ENCODE measurements at regions not wholly inside any gene's neighbourhood (a gene's known extent, or its start where the extent isn't known, plus 50 kb on each side); places are given as distances from the start of the nearest gene placed in this dataset.

DNA sequence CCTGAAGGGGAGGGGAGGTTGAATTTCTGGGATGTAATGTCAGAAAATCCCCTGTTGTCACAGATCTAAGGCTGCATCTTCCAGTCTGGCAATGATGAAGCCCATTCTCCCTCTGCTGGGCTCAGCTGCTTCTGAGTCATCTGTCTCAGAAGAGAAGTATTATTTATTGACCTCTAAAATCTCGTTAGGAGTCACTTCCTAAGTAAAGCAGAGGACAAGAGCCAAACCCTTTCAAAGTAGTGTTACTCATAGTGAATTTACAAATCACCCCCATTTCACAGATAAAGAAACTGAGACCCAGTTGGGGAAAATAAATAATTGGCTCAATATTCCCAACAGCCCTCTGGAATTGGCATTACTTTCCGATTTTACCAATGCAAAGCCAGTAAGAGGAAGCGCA lies 167.3 kb upstream of the SKOR2 start:
- Histone ChIP-seq H3K36me3 (no peaks in the 10 kb centered on the region), H3K27ac (no peak overlapping the region), H3K4me3 (no peak overlapping the region), H3K4me2 (no peak overlapping the region), H3K9me3 (ENCODE audit: low read depth) (no peaks in the 10 kb centered on the region), H2AFZ (replicated peaks) (no peak overlapping the region), H3K27me3 (peaks cover 13% of the 10 kb centered on the region), H3K9ac (no peak overlapping the region), H3K4me1 (peaks cover 4% of the 10 kb centered on the region), H4K20me1 (ENCODE audit: low read depth) (no peaks in the 10 kb centered on the region), H3F3A (ENCODE audit: low read depth) (no peaks in the 10 kb centered on the region), H3K79me2 (ENCODE audit: low read depth) (no peaks in the 10 kb centered on the region)
- Mint-ChIP-seq H3K36me3 (no peaks in the 10 kb centered on the region), H3K9me3 (no peaks in the 10 kb centered on the region), H3K4me1 (peaks cover 6% of the 10 kb centered on the region), H3K27ac (no peak overlapping the region), H3K27me3 (ENCODE audit: insufficient read depth, low read depth) (peaks cover 13% of the 10 kb centered on the region), H3K4me3 (no peak overlapping the region)
- no peak for TF ChIP-seq EZH2 (IDR thresholded peaks at IDR 0.05)
- no peak for TF ChIP-seq EZH2phosphoT487 (IDR thresholded peaks at IDR 0.05)
- TF ChIP-seq, protein P1, sequence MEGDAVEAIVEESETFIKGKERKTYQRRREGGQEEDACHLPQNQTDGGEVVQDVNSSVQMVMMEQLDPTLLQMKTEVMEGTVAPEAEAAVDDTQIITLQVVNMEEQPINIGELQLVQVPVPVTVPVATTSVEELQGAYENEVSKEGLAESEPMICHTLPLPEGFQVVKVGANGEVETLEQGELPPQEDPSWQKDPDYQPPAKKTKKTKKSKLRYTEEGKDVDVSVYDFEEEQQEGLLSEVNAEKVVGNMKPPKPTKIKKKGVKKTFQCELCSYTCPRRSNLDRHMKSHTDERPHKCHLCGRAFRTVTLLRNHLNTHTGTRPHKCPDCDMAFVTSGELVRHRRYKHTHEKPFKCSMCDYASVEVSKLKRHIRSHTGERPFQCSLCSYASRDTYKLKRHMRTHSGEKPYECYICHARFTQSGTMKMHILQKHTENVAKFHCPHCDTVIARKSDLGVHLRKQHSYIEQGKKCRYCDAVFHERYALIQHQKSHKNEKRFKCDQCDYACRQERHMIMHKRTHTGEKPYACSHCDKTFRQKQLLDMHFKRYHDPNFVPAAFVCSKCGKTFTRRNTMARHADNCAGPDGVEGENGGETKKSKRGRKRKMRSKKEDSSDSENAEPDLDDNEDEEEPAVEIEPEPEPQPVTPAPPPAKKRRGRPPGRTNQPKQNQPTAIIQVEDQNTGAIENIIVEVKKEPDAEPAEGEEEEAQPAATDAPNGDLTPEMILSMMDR (IDR thresholded peaks at IDR 0.05): no peak
- no peak for DNase-seq (ENCODE audit: low spot score)

DNA sequence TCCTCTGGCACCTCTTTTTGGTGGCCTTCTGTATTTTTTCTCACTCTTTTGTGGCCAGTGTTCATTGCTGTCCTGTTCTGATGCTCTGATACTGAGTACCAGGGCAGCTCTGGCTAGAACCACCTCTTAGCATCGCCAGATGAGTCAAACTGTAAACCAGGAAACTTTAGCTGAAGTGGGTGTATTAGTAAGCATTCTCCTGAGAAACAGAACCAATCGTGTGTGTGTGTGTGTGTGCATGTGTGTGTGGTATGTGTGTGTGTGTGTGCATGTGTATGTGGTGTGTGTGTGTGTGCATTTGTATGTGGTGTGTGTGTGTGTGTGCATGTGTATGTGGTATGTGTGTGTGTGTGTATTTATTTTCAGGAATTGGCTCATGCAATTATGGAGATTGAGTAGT lies 166.3 kb upstream of the SKOR2 start:
- no peak overlapping the region for H3K4me3 Mint-ChIP-seq

DNA sequence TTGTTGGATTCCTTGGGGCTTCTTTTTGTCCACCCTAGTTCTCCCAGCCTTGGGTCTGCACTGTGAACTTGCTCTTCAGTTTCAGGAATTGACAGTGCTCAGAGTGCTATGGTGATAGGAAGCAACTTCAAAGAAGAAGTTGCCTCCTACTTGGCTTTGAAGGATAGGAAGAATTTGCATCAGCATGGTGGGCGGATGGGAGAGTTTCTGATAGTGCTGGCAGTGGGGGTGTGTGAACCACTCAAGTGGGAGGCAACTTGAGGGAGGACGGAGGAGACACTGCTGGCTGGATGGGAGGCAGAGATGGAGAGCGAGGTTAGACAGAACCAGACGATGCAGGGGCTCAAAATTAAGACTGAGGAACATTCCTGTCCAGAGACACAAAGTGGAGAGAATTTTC lies 164.4 kb upstream of the SKOR2 start:
- Mint-ChIP-seq H3K27me3 (ENCODE audit: insufficient read depth, low read depth) (peaks cover 14% of the 10 kb centered on the region), H3K9me3 (no peaks in the 10 kb centered on the region), H3K4me3 (no peak overlapping the region), H3K36me3 (no peaks in the 10 kb centered on the region), H3K27ac (no peak overlapping the region), H3K4me1 (peaks cover 6% of the 10 kb centered on the region)
- Histone ChIP-seq H3K27me3 (peaks cover 13% of the 10 kb centered on the region), H3K9ac (no peak overlapping the region), H3K4me2 (no peak overlapping the region), H3K4me3 (no peak overlapping the region), H3K9me3 (ENCODE audit: low read depth) (no peaks in the 10 kb centered on the region), H3F3A (ENCODE audit: low read depth) (no peaks in the 10 kb centered on the region), H4K20me1 (ENCODE audit: low read depth) (no peaks in the 10 kb centered on the region), H2AFZ (replicated peaks) (no peak overlapping the region), H3K4me1 (peaks cover 4% of the 10 kb centered on the region), H3K79me2 (ENCODE audit: low read depth) (no peaks in the 10 kb centered on the region), H3K36me3 (no peaks in the 10 kb centered on the region), H3K27ac (no peak overlapping the region)
- TF ChIP-seq EZH2phosphoT487 (IDR thresholded peaks at IDR 0.05) (no peak), EZH2 (IDR thresholded peaks at IDR 0.05) (no peak)
- TF ChIP-seq, protein P1 (IDR thresholded peaks at IDR 0.05): no peak
- no peak for DNase-seq (ENCODE audit: low spot score)

More for the DNA sequence above, 166.3 kb upstream of the SKOR2 start:
- no peaks in the 10 kb centered on the region for H3K79me2 ChIP-seq (ENCODE audit: low read depth)
- Mint-ChIP-seq H3K4me1 (peaks cover 6% of the 10 kb centered on the region), H3K27ac (no peak overlapping the region), H3K36me3 (no peaks in the 10 kb centered on the region), H3K9me3 (no peaks in the 10 kb centered on the region), H3K27me3 (ENCODE audit: insufficient read depth, low read depth) (peaks cover 13% of the 10 kb centered on the region)
- no peaks in the 10 kb centered on the region for H3F3A ChIP-seq (ENCODE audit: low read depth)
- no peaks in the 10 kb centered on the region for H3K9me3 ChIP-seq (ENCODE audit: low read depth)
- H3K27me3 ChIP-seq: peaks cover 13% of the 10 kb centered on the region
- H4K20me1 ChIP-seq (ENCODE audit: low read depth): no peaks in the 10 kb centered on the region
- no peak for DNase-seq (ENCODE audit: low spot score)
- no peak overlapping the region for H2AFZ ChIP-seq (replicated peaks)
- peaks cover 4% of the 10 kb centered on the region for H3K4me1 ChIP-seq
- no peak overlapping the region for H3K4me2 ChIP-seq
- no peak overlapping the region for H3K9ac ChIP-seq
- no peak overlapping the region for H3K4me3 ChIP-seq
- TF ChIP-seq, protein P1 (IDR thresholded peaks at IDR 0.05): no peak
- TF ChIP-seq EZH2 (IDR thresholded peaks at IDR 0.05) (no peak), EZH2phosphoT487 (IDR thresholded peaks at IDR 0.05) (no peak)
- no peak overlapping the region for H3K27ac ChIP-seq
- H3K36me3 ChIP-seq: no peaks in the 10 kb centered on the region
